ENCODE measurements at regions not wholly inside any gene's neighbourhood (a gene's known extent, or its start where the extent isn't known, plus 50 kb on each side); places are given as distances from the start of the nearest gene placed in this dataset.

DNA sequence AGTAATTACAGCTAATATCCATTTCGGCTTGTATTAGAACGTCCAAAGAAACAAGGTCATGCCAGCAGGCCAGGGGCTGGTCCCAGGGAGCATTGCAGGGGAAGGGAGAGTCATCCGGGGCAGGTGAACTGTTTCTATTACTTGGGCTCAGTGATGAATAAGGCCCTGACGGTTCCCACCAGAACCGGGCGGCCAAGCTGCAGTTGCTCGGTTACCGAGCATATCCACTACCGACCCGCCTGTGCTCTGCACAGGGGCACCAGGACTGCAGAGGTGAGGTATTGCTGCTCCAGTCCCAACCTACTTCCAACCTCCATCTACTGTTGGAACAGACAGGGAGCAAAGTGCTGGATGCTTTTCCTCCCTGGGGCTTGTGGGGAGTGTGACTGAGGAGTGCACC lies 295.5 kb downstream of the MAF start:
- no peaks in the 10 kb centered on the region for H3K36me3 ChIP-seq
- H3K27me3 ChIP-seq, result no peaks in the 10 kb centered on the region
- H3K27ac ChIP-seq, result no peak overlapping the region
- TF ChIP-seq POLR2A (IDR thresholded peaks at IDR 0.05), result no peak
- TF ChIP-seq POLR2AphosphoS5 (IDR thresholded peaks at IDR 0.05), result no peak
- TF ChIP-seq, protein P1, sequence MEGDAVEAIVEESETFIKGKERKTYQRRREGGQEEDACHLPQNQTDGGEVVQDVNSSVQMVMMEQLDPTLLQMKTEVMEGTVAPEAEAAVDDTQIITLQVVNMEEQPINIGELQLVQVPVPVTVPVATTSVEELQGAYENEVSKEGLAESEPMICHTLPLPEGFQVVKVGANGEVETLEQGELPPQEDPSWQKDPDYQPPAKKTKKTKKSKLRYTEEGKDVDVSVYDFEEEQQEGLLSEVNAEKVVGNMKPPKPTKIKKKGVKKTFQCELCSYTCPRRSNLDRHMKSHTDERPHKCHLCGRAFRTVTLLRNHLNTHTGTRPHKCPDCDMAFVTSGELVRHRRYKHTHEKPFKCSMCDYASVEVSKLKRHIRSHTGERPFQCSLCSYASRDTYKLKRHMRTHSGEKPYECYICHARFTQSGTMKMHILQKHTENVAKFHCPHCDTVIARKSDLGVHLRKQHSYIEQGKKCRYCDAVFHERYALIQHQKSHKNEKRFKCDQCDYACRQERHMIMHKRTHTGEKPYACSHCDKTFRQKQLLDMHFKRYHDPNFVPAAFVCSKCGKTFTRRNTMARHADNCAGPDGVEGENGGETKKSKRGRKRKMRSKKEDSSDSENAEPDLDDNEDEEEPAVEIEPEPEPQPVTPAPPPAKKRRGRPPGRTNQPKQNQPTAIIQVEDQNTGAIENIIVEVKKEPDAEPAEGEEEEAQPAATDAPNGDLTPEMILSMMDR (IDR thresholded peaks at IDR 0.05), result no peak
- TF ChIP-seq EP300 (IDR thresholded peaks at IDR 0.05), result no peak
- H3K4me3 ChIP-seq, result no peak overlapping the region
- no peaks in the 10 kb centered on the region for H3K4me1 ChIP-seq
- 77% methylated on average over 3 of the region's 10 CpGs for WGBS
- DNase-seq (ENCODE audit: low spot score in 2 of 2), result no peak
- no peaks in the 10 kb centered on the region for H3K9me3 ChIP-seq

DNA sequence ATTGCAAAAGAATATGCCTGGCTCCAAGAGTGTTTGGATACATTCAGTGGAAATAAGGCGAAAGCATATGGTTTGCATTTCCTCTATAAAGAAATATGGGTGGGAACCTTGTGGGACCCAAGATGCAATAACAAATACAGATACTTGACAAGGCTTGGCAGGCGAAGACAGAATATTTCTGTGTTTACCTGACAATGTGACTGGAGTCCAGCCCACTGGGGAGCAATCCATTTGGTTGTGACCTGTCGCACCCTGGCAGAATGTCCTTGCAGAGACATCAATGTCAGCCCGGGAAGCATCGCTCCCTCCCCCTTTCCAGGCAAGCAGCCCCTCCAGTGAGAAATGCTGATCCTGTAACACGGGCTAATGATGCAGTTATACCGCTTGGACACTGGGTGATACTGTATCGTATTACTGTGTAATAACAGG lies 296.6 kb downstream of the MAF start:
- H3K9me3 ChIP-seq, result no peaks in the 10 kb centered on the region
- no peak overlapping the region for H3K27ac ChIP-seq
- TF ChIP-seq POLR2AphosphoS5 (IDR thresholded peaks at IDR 0.05) (no peak), EP300 (IDR thresholded peaks at IDR 0.05) (no peak), POLR2A (IDR thresholded peaks at IDR 0.05) (no peak)
- TF ChIP-seq, protein P1 (IDR thresholded peaks at IDR 0.05), result no peak
- WGBS, result 57% methylated on average over 8 of the region's 8 CpGs
- H3K36me3 ChIP-seq, result no peaks in the 10 kb centered on the region
- no peaks in the 10 kb centered on the region for H3K27me3 ChIP-seq
- no peak for DNase-seq (ENCODE audit: low spot score in 2 of 2)
- no peak overlapping the region for H3K4me3 ChIP-seq
- no peaks in the 10 kb centered on the region for H3K4me1 ChIP-seq

DNA sequence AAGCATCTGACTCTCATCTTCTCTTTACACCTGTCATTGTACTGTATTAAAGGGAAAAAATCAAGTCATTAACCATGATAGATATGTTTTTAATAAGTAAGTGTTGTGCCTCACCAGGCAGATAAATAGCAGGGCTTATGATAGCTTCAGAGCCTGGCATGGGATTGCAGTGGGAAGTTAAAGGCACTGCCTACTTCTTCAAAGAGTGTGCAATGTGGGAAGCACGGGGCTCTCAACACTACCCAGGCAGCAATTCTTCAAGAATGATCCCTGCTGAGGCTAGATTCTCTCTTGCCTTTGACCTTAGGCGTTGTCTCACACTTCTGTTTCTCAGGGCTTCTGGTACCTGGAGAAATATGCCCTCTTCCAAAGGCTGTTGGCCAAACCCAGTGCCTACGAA lies 297.3 kb downstream of the MAF start:
- Histone ChIP-seq H3K4me1 (no peaks in the 10 kb centered on the region), H3K27me3 (no peaks in the 10 kb centered on the region), H3K9me3 (no peaks in the 10 kb centered on the region), H3K4me3 (no peak overlapping the region), H3K27ac (no peak overlapping the region), H3K36me3 (no peaks in the 10 kb centered on the region)
- TF ChIP-seq POLR2AphosphoS5 (IDR thresholded peaks at IDR 0.05), result no peak
- TF ChIP-seq EP300 (IDR thresholded peaks at IDR 0.05), result no peak
- TF ChIP-seq, protein P1 (IDR thresholded peaks at IDR 0.05), result no peak
- TF ChIP-seq POLR2A (IDR thresholded peaks at IDR 0.05), result no peak
- WGBS, result 89% methylated on average over 3 of the region's 3 CpGs
- DNase-seq (ENCODE audit: low spot score in 2 of 2), result no peak

DNA sequence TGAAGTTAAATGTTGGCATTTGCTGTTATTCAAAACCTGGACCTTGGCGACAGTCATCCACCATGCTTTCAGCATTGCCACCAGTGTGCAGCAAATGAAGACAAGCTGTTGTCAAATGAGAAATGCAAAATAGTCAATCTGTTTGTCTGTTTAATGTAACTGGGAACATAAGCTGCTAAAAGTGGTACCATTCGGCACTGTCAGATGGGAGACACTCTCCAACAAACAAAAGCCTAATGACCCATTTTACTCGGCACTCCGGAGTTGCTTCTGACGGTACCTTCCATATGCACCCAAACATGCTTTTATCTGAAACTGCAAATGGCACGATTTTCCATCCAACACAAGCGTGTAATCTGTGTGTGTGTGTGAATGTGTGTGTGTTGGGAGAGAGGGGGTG lies 297.8 kb downstream of the MAF start:
- Histone ChIP-seq H3K27me3 (no peaks in the 10 kb centered on the region), H3K4me3 (no peak overlapping the region), H3K36me3 (no peaks in the 10 kb centered on the region), H3K27ac (no peak overlapping the region), H3K4me1 (no peaks in the 10 kb centered on the region), H3K9me3 (no peaks in the 10 kb centered on the region)
- no peak for TF ChIP-seq POLR2AphosphoS5 (IDR thresholded peaks at IDR 0.05)
- TF ChIP-seq, protein P1 (IDR thresholded peaks at IDR 0.05), result no peak
- TF ChIP-seq POLR2A (IDR thresholded peaks at IDR 0.05), result no peak
- TF ChIP-seq EP300 (IDR thresholded peaks at IDR 0.05), result no peak
- WGBS, result 83% methylated on average over 7 of the region's 7 CpGs
- DNase-seq (ENCODE audit: low spot score in 2 of 2), result no peak

DNA sequence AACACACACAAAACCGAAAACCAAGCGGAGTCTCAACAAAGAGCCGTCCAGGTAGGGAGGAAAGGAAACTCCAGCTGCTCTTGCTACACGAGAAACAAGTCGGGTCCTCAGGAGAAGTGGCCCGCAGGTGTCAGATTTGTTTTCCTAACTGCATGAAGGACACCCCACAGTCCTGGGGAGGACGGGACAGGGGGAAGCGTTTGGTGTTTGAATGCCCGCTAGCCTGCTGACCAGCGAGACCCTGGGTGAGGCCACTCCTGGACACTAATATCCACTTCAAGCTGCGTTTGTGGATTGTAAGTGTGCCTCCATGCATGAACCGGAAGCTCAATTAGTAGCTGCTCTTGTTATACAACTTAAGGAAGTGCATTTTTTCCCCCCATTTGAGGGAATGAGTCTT lies 299.5 kb downstream of the MAF start:
- no peaks in the 10 kb centered on the region for H3K9me3 ChIP-seq
- 89% methylated on average over 12 of the region's 12 CpGs for WGBS
- no peaks in the 10 kb centered on the region for H3K27me3 ChIP-seq
- no peak overlapping the region for H3K27ac ChIP-seq
- H3K4me3 ChIP-seq, result no peak overlapping the region
- no peaks in the 10 kb centered on the region for H3K36me3 ChIP-seq
- no peaks in the 10 kb centered on the region for H3K4me1 ChIP-seq
- TF ChIP-seq EP300 (IDR thresholded peaks at IDR 0.05) (no peak), POLR2A (IDR thresholded peaks at IDR 0.05) (no peak), POLR2AphosphoS5 (IDR thresholded peaks at IDR 0.05) (no peak)
- TF ChIP-seq, protein P1 (IDR thresholded peaks at IDR 0.05), result no peak
- no peak for DNase-seq (ENCODE audit: low spot score in 2 of 2)
